Uterus (tissue), 3 donors: ENCODE measurements at regions not wholly inside any gene's neighbourhood (a gene's known extent, or its start where the extent isn't known, plus 50 kb on each side); places are given as distances from the start of the nearest gene placed in this dataset.

Source experiments
- DNase-seq, 2 donors: peaks; one replicate each; pipeline ENCODE4 v3.0.0-alpha.2; 2019 to 2020
- H3K27ac ChIP-seq, 2 donors: fragments of 200-600 bp; sonication (generic); 1 replicate in 1 of 2; 2 replicates in 1 of 2; pipeline ENCODE4 v1.5.1; 2016 to 2018
- H3K27me3 ChIP-seq, 2 donors: fragments of 200-600 bp; sonication (generic); one replicate each; pipeline ENCODE4 v1.5.1; 2018 to 2019; ENCODE audit warnings: control low read depth in 1 of 2
- H3K36me3 ChIP-seq, 2 donors: fragments of 200-600 bp; sonication (generic); one replicate each; pipeline ENCODE4 v1.5.1; 2019; ENCODE audit warnings: control low read depth in 1 of 2
- H3K4me1 ChIP-seq, 2 donors: fragments of 200-600 bp; sonication (generic); one replicate each; pipeline ENCODE4 v1.5.1; 2018 to 2019; ENCODE audit warnings: control low read depth in 1 of 2
- H3K4me3 ChIP-seq, 2 donors: fragments of 200-600 bp; sonication (generic); 1 replicate in 1 of 2; 2 replicates in 1 of 2; pipeline ENCODE4 v1.5.1; 2018 to 2019; ENCODE audit warnings: mild to moderate bottlenecking in 1 of 2
- H3K9me3 ChIP-seq, 2 donors: fragments of 200-600 bp; sonication (generic); one replicate each; pipeline ENCODE4 v1.5.1; 2019; ENCODE audit warnings: control low read depth in 1 of 2
- POLR2A ChIP-seq, 2 donors: fragments of 450-650 bp; IDR thresholded peaks; one replicate each; pipeline ENCODE4 v1.6.1; 2016; ENCODE audit warnings: antibody characterized with exemption in 2 of 2, mild to moderate bottlenecking in 1 of 2, moderate library complexity in 1 of 2
- intact Hi-C: fragments of 100-400 bp; cut with DNase I; formaldehyde crosslinking; loops from one replicate; pipeline ENCODE4 v1.15.1; 2023; ENCODE audit warnings: low total_unique reads
- TF ChIP-seq, protein P1 (sequence below), 4 experiments: fragments of 200-600 bp in 2 of 4; fragments of 450-650 bp in 2 of 4; sonication (generic) in 2 of 4; IDR thresholded peaks; one replicate each; pipeline ENCODE4 v1.5.1; 2016 to 2019; ENCODE audit warnings: antibody characterized with exemption in 4 of 4, mild to moderate bottlenecking in 2 of 4, moderate library complexity in 1 of 4
- donor health status: DM: yes; HTN: yes; CAD: no.

DNA sequence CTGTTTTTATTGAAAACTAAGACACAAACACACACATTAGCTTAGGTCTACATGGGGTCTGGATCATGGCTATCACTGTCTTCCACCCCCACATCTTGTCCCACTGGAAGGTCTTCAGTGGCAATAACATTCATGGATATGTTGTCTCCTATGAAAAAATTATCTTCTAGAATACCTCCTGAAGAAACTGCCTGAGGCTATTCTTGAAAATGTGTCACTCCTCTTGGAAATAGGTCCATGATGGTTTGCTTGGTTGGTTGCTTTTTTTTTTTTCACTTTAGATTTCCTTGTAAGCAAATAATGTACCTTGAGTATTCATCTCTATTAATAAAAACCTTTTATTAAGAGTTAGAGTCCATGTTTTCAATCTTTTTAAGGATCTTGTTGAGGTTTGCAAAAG lies 195.3 kb upstream of the PDE5A start:
- Histone ChIP-seq H3K4me1 (no peaks in the 10 kb centered on the region), H3K27me3 (no peaks in the 10 kb centered on the region), H3K36me3 (no peaks in the 10 kb centered on the region), H3K4me3 (no peak overlapping the region), H3K27ac (no peak overlapping the region), H3K9me3 (no peaks in the 10 kb centered on the region)
- DNase-seq, result no peak
- intact Hi-C loops, result no loop called here
- TF ChIP-seq, protein P1, sequence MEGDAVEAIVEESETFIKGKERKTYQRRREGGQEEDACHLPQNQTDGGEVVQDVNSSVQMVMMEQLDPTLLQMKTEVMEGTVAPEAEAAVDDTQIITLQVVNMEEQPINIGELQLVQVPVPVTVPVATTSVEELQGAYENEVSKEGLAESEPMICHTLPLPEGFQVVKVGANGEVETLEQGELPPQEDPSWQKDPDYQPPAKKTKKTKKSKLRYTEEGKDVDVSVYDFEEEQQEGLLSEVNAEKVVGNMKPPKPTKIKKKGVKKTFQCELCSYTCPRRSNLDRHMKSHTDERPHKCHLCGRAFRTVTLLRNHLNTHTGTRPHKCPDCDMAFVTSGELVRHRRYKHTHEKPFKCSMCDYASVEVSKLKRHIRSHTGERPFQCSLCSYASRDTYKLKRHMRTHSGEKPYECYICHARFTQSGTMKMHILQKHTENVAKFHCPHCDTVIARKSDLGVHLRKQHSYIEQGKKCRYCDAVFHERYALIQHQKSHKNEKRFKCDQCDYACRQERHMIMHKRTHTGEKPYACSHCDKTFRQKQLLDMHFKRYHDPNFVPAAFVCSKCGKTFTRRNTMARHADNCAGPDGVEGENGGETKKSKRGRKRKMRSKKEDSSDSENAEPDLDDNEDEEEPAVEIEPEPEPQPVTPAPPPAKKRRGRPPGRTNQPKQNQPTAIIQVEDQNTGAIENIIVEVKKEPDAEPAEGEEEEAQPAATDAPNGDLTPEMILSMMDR (IDR thresholded peaks at IDR 0.05), result no peak
- no peak for TF ChIP-seq POLR2A (IDR thresholded peaks at IDR 0.05)

DNA sequence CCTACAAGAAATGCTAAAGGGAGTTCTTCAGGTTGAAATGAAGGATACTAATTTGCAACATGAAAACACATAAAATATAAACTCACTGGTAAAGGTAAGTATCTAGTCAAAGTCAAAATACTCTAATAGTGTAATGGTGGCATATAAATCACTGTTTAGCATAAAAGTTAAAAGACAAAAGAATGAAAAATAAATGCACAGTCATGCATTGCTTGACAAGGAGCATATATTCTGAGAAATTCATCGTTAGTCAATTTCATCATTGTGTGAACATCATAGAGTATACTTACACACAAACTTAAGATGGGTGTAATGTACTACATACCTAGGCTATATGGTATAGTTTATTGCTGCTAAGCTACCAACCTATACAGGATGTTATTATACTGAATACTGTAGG lies 194.4 kb upstream of the PDE5A start:
- H3K9me3 ChIP-seq, result no peaks in the 10 kb centered on the region
- intact Hi-C loops, result no loop called here
- DNase-seq, result no peak
- H3K4me3 ChIP-seq, result no peak overlapping the region
- TF ChIP-seq, protein P1 (IDR thresholded peaks at IDR 0.05), result no peak
- TF ChIP-seq POLR2A (IDR thresholded peaks at IDR 0.05), result no peak
- H3K27me3 ChIP-seq, result no peaks in the 10 kb centered on the region
- H3K36me3 ChIP-seq, result no peaks in the 10 kb centered on the region
- H3K4me1 ChIP-seq, result no peaks in the 10 kb centered on the region
- no peak overlapping the region for H3K27ac ChIP-seq

DNA sequence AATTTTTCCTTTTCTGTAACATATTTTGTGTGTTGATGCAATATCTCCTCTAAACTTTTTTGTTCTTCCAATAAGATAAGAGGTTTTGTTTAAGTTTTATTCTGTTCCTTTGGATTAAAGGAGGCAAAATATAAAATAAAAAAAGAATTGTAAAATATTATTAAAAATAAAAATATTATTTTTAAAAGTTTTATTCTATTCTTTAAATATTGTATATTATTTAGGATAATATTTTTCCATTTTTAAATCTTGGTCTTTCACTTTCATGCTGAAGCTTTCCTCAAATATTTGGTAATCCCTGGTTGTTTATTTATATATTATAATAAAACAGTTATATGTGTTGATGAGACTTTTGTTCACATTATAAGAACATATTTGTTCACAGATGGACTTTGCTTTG lies 187.9 kb upstream of the PDE5A start:
- Histone ChIP-seq H3K36me3 (no peaks in the 10 kb centered on the region), H3K27ac (no peak overlapping the region), H3K4me1 (no peaks in the 10 kb centered on the region), H3K27me3 (no peaks in the 10 kb centered on the region), H3K4me3 (no peak overlapping the region), H3K9me3 (no peaks in the 10 kb centered on the region)
- intact Hi-C loops, result no loop called here
- no peak for DNase-seq
- TF ChIP-seq, protein P1 (IDR thresholded peaks at IDR 0.05), result no peak
- TF ChIP-seq POLR2A (IDR thresholded peaks at IDR 0.05), result no peak

DNA sequence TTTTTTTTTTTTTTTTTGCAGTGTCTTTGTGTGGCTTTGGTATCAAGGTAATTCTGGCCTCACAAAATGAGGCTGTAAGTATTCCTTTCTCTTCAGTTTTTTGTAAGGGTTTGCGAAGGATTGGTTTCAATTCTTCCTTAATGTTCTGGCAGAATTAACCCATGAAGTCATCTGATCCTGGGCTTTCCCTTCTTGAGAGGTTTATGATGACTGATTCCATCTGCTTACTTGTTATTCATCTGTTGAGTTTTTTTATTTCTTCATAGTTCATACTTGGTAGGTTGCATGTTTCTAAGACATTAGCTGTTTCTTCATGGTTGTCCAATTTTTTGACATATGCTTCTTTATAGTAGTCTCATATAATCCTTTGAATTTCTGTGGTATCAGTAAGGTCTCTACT lies 181.4 kb upstream of the PDE5A start:
- DNase-seq, result no peak
- peaks cover 0 to 6% of the 10 kb centered on the region in 2 donors for H3K9me3 ChIP-seq
- no peak for TF ChIP-seq POLR2A (IDR thresholded peaks at IDR 0.05)
- TF ChIP-seq, protein P1 (IDR thresholded peaks at IDR 0.05), result no peak
- intact Hi-C loops, result no loop called here
- H3K27me3 ChIP-seq, result no peaks in the 10 kb centered on the region
- H3K36me3 ChIP-seq, result no peaks in the 10 kb centered on the region
- no peak overlapping the region for H3K27ac ChIP-seq
- H3K4me1 ChIP-seq, result no peaks in the 10 kb centered on the region
- H3K4me3 ChIP-seq, result no peak overlapping the region

DNA sequence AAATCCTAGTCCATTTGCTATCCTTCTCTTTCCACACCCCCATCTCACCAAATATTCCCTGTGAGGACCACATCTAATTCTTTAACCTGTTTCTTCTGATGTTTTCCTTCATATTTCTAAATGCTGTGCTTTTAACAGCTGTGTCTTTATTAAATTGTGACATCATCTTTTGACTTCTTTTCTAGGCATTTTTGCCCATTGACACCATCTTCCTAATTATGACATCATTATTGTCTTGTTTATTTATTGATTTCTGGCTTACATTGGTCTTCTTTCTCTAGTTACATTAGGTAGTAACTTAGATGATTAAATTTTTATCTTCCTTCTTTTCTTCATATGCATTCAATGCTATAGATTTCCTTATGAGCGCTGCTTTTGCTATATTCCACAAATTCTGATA lies 175.8 kb upstream of the PDE5A start:
- no peak overlapping the region for H3K4me3 ChIP-seq
- TF ChIP-seq POLR2A (IDR thresholded peaks at IDR 0.05), result no peak
- TF ChIP-seq, protein P1 (IDR thresholded peaks at IDR 0.05), result no peak
- no peaks in the 10 kb centered on the region for H3K36me3 ChIP-seq
- H3K27me3 ChIP-seq, result no peaks in the 10 kb centered on the region
- H3K4me1 ChIP-seq, result no peaks in the 10 kb centered on the region
- H3K9me3 ChIP-seq, result peaks cover 0 to 6% of the 10 kb centered on the region in 2 donors
- H3K27ac ChIP-seq, result no peak overlapping the region
- intact Hi-C loops, result no loop called here
- DNase-seq, result no peak
